ENCODE measurements at regions not wholly inside any gene's neighbourhood (a gene's known extent, or its start where the extent isn't known, plus 50 kb on each side); places are given as distances from the start of the nearest gene placed in this dataset.

DNA sequence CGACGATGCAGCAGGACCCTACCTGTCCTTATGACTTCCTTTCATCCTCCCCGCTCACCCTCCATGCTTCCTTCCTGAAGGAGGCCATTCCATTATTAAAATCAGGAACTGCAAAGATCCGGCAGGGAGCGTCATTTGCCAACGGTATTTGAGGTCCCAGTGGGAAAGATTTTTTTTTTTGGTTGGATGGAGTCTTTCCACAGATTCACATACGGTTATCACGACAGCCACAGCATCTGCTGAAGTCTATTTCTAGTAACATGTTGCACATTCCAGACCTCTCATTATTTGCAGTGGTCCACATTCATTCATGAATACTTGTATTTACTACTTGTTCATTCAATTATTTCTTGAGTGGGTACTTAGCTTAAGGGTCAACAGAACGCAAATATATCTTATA lies 94.7 kb upstream of the LYZL2 start:
- Histone ChIP-seq H3K27ac (no peak overlapping the region), H3K4me1 (no peaks in the 10 kb centered on the region), H3K9me3 (no peaks in the 10 kb centered on the region), H3K4me3 (no peak overlapping the region), H3K36me3 (no peaks in the 10 kb centered on the region), H3K27me3 (no peaks in the 10 kb centered on the region)
- TF ChIP-seq CTCF (IDR thresholded peaks at IDR 0.05) (no peak), POLR2A (IDR thresholded peaks at IDR 0.05) (no peak)
- no peak for DNase-seq

GRCh38 chr10:30722956-30723620 lies 93.5 kb upstream of the LYZL2 start:
- no peaks in the 10 kb centered on the region for H3K4me1 ChIP-seq
- no peaks in the 10 kb centered on the region for H3K9me3 ChIP-seq
- no peak for TF ChIP-seq POLR2A (IDR thresholded peaks at IDR 0.05)
- TF ChIP-seq CTCF (IDR thresholded peaks at IDR 0.05) = no peak
- H3K4me3 ChIP-seq = no peak overlapping the region
- H3K27me3 ChIP-seq = no peaks in the 10 kb centered on the region
- H3K27ac ChIP-seq = no peak overlapping the region
- no peaks in the 10 kb centered on the region for H3K36me3 ChIP-seq
- DNase-seq = no peak

DNA sequence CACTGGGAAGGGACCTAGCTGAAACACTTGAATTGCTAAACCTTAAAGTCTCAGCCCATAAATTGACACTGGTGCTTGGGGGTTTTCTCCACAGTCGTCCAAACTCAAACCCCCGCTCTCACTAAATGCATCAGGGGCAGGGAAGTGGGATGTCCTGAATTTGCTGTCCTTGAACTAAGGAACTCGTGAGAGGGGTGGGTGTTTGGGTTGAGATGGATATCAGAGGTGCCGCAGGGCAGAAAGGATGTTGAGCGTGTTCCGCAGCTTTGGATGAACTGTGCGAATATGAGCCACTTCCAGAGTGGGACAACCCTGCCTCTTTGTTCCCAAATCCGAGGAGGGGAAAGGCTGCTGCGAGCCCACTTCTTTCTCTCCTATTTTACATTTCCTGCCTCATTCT lies 90.3 kb upstream of the LYZL2 start:
- no peak for DNase-seq
- Histone ChIP-seq H3K9me3 (no peaks in the 10 kb centered on the region), H3K4me3 (no peak overlapping the region), H3K36me3 (no peaks in the 10 kb centered on the region), H3K4me1 (no peaks in the 10 kb centered on the region), H3K27ac (no peak overlapping the region), H3K27me3 (no peaks in the 10 kb centered on the region)
- TF ChIP-seq CTCF (IDR thresholded peaks at IDR 0.05) (no peak), POLR2A (IDR thresholded peaks at IDR 0.05) (no peak)

DNA sequence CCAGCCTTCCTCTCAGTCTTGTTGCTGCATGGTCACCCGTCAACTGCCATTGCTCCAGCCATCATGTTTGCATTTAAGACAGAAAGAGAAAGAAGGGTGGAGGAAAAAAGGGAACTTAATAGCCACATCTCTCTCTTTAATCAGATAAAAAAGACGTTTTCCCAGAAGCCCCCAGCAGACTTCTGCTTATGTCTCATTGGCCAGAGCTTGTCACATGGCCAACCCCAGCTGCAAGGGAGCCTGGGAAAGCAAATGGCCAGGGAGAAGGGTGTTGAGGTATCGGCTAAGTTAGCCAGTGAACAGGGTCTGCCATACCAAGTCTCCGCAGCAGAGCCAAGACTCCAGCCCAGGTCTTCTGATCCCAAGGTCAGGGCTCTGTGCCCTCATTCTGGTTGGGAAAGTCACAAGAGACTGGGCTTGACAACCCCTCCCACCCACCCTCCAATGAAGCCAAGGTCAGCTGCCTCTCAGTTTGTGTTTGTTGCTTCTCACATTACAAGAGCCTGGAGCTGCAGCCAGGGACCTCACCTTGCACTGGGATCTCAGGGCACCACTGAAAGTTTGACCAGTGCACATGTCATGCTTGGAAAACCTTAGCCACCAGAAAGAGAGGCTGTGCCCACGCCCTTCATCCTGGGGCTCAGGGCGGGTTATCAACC lies 80.3 kb upstream of the LYZL2 start:
- TF ChIP-seq POLR2A (IDR thresholded peaks at IDR 0.05) = no peak
- TF ChIP-seq CTCF (IDR thresholded peaks at IDR 0.05) = no peak
- no peaks in the 10 kb centered on the region for H3K27me3 ChIP-seq
- H3K4me1 ChIP-seq = peaks cover 0 to 7% (median 0%) of the 10 kb centered on the region in 4 donors
- H3K36me3 ChIP-seq = no peaks in the 10 kb centered on the region
- DNase-seq = no peak
- H3K9me3 ChIP-seq = no peaks in the 10 kb centered on the region
- no peak overlapping the region for H3K27ac ChIP-seq
- H3K4me3 ChIP-seq = no peak overlapping the region

- TF ChIP-seq CTCF (IDR thresholded peaks at IDR 0.05) = no peak
- peaks cover 0 to 7% (median 0%) of the 10 kb centered on the region in 4 donors for H3K4me1 ChIP-seq
- no peaks in the 10 kb centered on the region for H3K36me3 ChIP-seq
- H3K27ac ChIP-seq = no peak overlapping the region
- no peak for DNase-seq
- H3K4me3 ChIP-seq = no peak overlapping the region
- H3K27me3 ChIP-seq = no peaks in the 10 kb centered on the region
- H3K9me3 ChIP-seq = no peaks in the 10 kb centered on the region
Measured at GRCh38 chr10:30709229-30709628, 79.7 kb upstream of the LYZL2 start.

Data from Peyer's patch (tissue), 4 donors.